HepG2 (cell line): ENCODE measurements at regions not wholly inside any gene's neighbourhood (a gene's known extent, or its start where the extent isn't known, plus 50 kb on each side); places are given as distances from the start of the nearest gene placed in this dataset.

Source experiments
- ATAC-seq: fragments of 200-7000 bp; cut with Tn5 transposase; 3 replicates; pipeline ENCODE4 v1.9.1; 2020; ENCODE audit warnings: mild to moderate bottlenecking, moderate library complexity
- BruUV-seq: library from RNA; stranded (reverse); fragments of 400-500 nt; replicated peaks from 2 replicates; lab custom pipeline; 2021; lab: Mats Ljungman, UMichigan
- CTCF ChIA-PET: fragments of 300-600 bp; formaldehyde crosslinking; extraction: SDS; loops from one replicate; lab custom pipeline; 2021; ENCODE audit warnings: low total read pairs, inconsistent platforms, low intra/inter-chr PET ratio; lab: Yijun Ruan, JAX
- POLR2A ChIA-PET: fragments of 350-600 bp; sonication (Branson Sonifier 250); formaldehyde crosslinking; loops from one replicate; lab custom pipeline; 2020; ENCODE audit warnings: antibody characterized with exemption, inconsistent platforms; lab: Yijun Ruan, JAX
- DNase-seq: peaks from one replicate; pipeline ENCODE4 v3.0.0-alpha.2; 2015; ENCODE audit warnings: low spot score
- FAIRE-seq: peaks from 3 replicates; lab custom pipeline; 2011; peaks lifted over from hg19 to GRCh38; lab: Jason Lieb, UNC
- H2AFZ ChIP-seq: one replicate; pipeline ENCODE4 v1.6.1; 2011; ENCODE audit warnings: low read length, inconsistent platforms
- H3K27ac ChIP-seq: fragments of 300-600 bp; 3 replicates; pipeline ENCODE4 v1.8.0; 2011; ENCODE audit warnings: mixed run types, mild to moderate bottlenecking, mixed read lengths, low read length, inconsistent platforms; ENCODE audit not compliant: insufficient read depth; ENCODE audit errors: extremely low read length
- H3K27me3 ChIP-seq, 2 experiments: fragments of 200-600 bp in 1 of 2; 2 replicates in 1 of 2; 3 replicates in 1 of 2; pipeline versions ENCODE4 v1.6.0 to v1.8.0; 2011; ENCODE audit warnings: low read length in 2 of 2, mild to moderate bottlenecking in 2 of 2, moderate library complexity in 2 of 2, inconsistent platforms in 1 of 2; ENCODE audit not compliant: insufficient read depth in 2 of 2, control insufficient read depth in 1 of 2
- H3K36me3 ChIP-seq, 2 experiments: fragments of 200-600 bp in 1 of 2; replicated peaks in 1 of 2; 2 replicates in 1 of 2; 3 replicates in 1 of 2; pipeline versions ENCODE4 v1.5.1 to v1.8.0; 2011; ENCODE audit warnings: low read length in 2 of 2, inconsistent platforms in 1 of 2; ENCODE audit not compliant: insufficient read depth in 2 of 2, control insufficient read depth in 1 of 2
- H3K4me1 ChIP-seq: 2 replicates; pipeline ENCODE4 v1.5.1; 2012; ENCODE audit warnings: low read length, inconsistent platforms; ENCODE audit not compliant: insufficient read depth
- H3K4me2 ChIP-seq: 2 replicates; pipeline ENCODE4 v1.6.0; 2011; ENCODE audit warnings: low read depth, low read length, inconsistent platforms
- H3K4me3 ChIP-seq, 3 experiments: fragments of 200-600 bp in 1 of 3; sonication (generic), shearing (Covaris generic) in 1 of 3; replicated peaks in 1 of 3; 2 replicates each; pipeline ENCODE4 v1.5.1; 2011 to 2016; ENCODE audit warnings: low read length in 3 of 3, inconsistent platforms in 2 of 3, low read depth in 2 of 3, mild to moderate bottlenecking in 2 of 3, control low read depth in 1 of 3, mixed read lengths in 1 of 3; ENCODE audit not compliant: insufficient read depth in 1 of 3
- H3K79me2 ChIP-seq: one replicate; pipeline ENCODE4 v1.6.1; 2011; ENCODE audit warnings: low read length, inconsistent platforms; ENCODE audit not compliant: insufficient read depth
- H3K9ac ChIP-seq: 2 replicates; pipeline ENCODE4 v1.6.0; 2011; ENCODE audit warnings: mild to moderate bottlenecking, low read depth, low read length, inconsistent platforms; ENCODE audit not compliant: insufficient read depth
- H3K9me3 ChIP-seq: 2 replicates; pipeline ENCODE4 v1.5.1; 2012; ENCODE audit warnings: mild to moderate bottlenecking, low read length
- H4K20me1 ChIP-seq: 2 replicates; pipeline ENCODE4 v1.6.0; 2011; ENCODE audit warnings: inconsistent platforms, mild to moderate bottlenecking, low read length, moderate library complexity; ENCODE audit not compliant: insufficient read depth
- ARNT ChIP-seq: fragments of 450-650 bp; IDR thresholded peaks from 2 replicates; pipeline ENCODE4 v1.6.1; 2017
- ELF1 ChIP-seq: sonication (generic); formaldehyde crosslinking; IDR thresholded peaks from 2 replicates; pipeline ENCODE4 v1.4.0; 2020; ENCODE audit warnings: missing genetic modification reagents
- MAF1 ChIP-seq: sonication (generic); formaldehyde crosslinking; IDR thresholded peaks from 2 replicates; pipeline ENCODE4 v1.5.0; 2020; ENCODE audit warnings: missing genetic modification reagents, borderline replicate concordance
- SMARCE1 ChIP-seq: fragments of 450-650 bp; IDR thresholded peaks from 2 replicates; pipeline ENCODE4 v1.6.1; 2017; ENCODE audit warnings: borderline replicate concordance
- WIZ ChIP-seq: sonication (generic); formaldehyde crosslinking; IDR thresholded peaks from 2 replicates; pipeline ENCODE4 v1.5.1; 2020; ENCODE audit warnings: mild to moderate bottlenecking, missing genetic modification reagents
- ZFP82 ChIP-seq: sonication (generic); formaldehyde crosslinking; IDR thresholded peaks from 2 replicates; pipeline ENCODE4 v1.5.1; 2020; ENCODE audit warnings: mild to moderate bottlenecking, missing genetic modification reagents, borderline replicate concordance
- ZFY ChIP-seq: sonication (generic); formaldehyde crosslinking; IDR thresholded peaks from 2 replicates; pipeline ENCODE4 v1.4.0; 2020; ENCODE audit warnings: missing genetic modification reagents
- ZNF225 ChIP-seq: sonication (generic); formaldehyde crosslinking; IDR thresholded peaks from 2 replicates; pipeline ENCODE4 v1.4.0; 2020; ENCODE audit warnings: mild to moderate bottlenecking, missing genetic modification reagents
- ZNF24 ChIP-seq: fragments of 450-650 bp; IDR thresholded peaks from 2 replicates; pipeline ENCODE4 v1.6.1; 2017; ENCODE audit warnings: antibody characterized with exemption, mild to moderate bottlenecking
- ZNF451 ChIP-seq: sonication (generic); formaldehyde crosslinking; IDR thresholded peaks from 2 replicates; pipeline ENCODE4 v1.5.0; 2020; ENCODE audit warnings: mild to moderate bottlenecking, missing genetic modification reagents
- ZNF605 ChIP-seq: sonication (generic); formaldehyde crosslinking; IDR thresholded peaks from 2 replicates; pipeline ENCODE4 v1.8.0; 2022; ENCODE audit warnings: mild to moderate bottlenecking, missing genetic modification reagents
- WGBS: methylation state at CpG from one replicate; pipeline ENCODE4 v1.1.6; 2017; ENCODE audit warnings: low lambda C conversion rate; 5-methylcytosine and 5-hydroxymethylcytosine counted together
- in situ Hi-C: cut with HindIII; loops from 2 replicates; pipeline ENCODE4 v1.10.0; 2017; ENCODE audit warnings: low pct_unique_long_range_greater_than_20kb; ENCODE audit not compliant: extremely low pct_ligation_motif_present
- intact Hi-C: fragments of 100-400 bp; cut with micrococcal nuclease; formaldehyde crosslinking; loops from one replicate; pipeline ENCODE4 v1.10.0; 2022; ENCODE audit not compliant: unreplicated experiment
- TF ChIP-seq, protein P1 (sequence below): IDR thresholded peaks from 2 replicates; pipeline ENCODE4 v1.6.1; 2016; ENCODE audit warnings: missing biosample characterization, missing genetic modification reagents, low read depth
- TF ChIP-seq, protein P2 (sequence below): sonication (generic); formaldehyde crosslinking; IDR thresholded peaks from 2 replicates; pipeline ENCODE4 v1.4.0; 2020; ENCODE audit warnings: missing genetic modification reagents
- TF ChIP-seq, protein P3 (sequence below): sonication (generic); formaldehyde crosslinking; IDR thresholded peaks from 2 replicates; pipeline ENCODE4 v1.5.0; 2020; ENCODE audit warnings: missing genetic modification reagents, mild to moderate bottlenecking, borderline replicate concordance
- TF ChIP-seq, protein P4 (sequence below): sonication (generic); formaldehyde crosslinking; IDR thresholded peaks from 2 replicates; pipeline ENCODE4 v1.5.0; 2020; ENCODE audit warnings: missing genetic modification reagents, mild to moderate bottlenecking, borderline replicate concordance

DNA sequence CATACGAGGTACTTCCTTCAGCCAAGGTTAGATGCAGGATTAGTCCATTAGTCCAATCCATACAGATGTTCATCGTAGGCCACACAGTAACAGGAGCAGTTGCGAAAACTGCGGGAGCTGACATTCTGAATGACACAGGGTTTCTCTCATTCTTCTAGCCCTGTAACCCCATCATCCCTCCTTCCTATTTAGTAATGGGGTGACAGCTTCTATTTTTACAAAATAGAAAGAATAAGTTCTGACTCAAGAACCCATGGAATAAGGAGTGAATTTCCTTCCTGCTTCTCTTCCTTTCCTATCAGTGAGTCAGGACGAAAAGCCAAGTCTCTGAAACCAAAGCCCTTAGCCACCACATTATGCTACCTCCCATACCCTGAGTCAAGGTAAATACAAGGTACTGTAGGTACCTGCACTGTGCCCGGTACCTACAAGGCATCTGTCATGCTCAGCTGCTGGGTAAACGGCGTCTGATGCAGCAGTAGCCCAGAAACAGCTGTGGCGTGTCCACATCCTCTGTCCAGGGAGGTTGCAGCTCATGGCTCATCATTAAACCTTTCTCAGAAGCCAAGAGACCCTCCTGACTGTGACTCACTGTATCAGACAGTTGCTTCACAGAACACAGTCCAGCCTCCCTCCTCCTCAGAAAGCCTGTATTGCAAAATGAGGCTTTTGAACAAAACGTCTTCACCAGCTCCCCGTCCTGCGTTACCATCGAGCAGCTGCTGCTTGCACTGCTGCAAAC lies 84.2 kb downstream of the ESM1 start:
- H2AFZ ChIP-seq, result no peak overlapping the region
- no peaks in the 10 kb centered on the region for H3K9me3 ChIP-seq
- no peak overlapping the region for H3K4me2 ChIP-seq
- BruUV-seq, result no TSS peak
- no peak for ATAC-seq
- no peaks in the 10 kb centered on the region for H3K36me3 ChIP-seq
- H3K27ac ChIP-seq, result no peak overlapping the region
- no peaks in the 10 kb centered on the region for H3K27me3 ChIP-seq
- WGBS, result 28% methylated on average over 9 of the region's 13 CpGs
- H3K9ac ChIP-seq, result no peak overlapping the region
- intact Hi-C loops (no loop called here), in situ Hi-C loops (no loop called here)
- H3K4me3 ChIP-seq, result no peak overlapping the region
- H3K4me1 ChIP-seq, result no peaks in the 10 kb centered on the region
- CTCF ChIA-PET, result no interaction called here
- no peaks in the 10 kb centered on the region for H3K79me2 ChIP-seq
- TF ChIP-seq SMARCE1 (no peak), WIZ (no peak), ZNF24 (no peak), ZNF605 (CRISPR knock-in tag) (no peak), ZFY (no peak), ELF1 (CRISPR knock-in tag) (no peak), ZNF451 (CRISPR knock-in tag) (no peak), ARNT (no peak), ZFP82 (CRISPR knock-in tag) (no peak), MAF1 (CRISPR knock-in tag) (no peak), ZNF225 (CRISPR knock-in tag) (no peak)
- TF ChIP-seq, protein P1, sequence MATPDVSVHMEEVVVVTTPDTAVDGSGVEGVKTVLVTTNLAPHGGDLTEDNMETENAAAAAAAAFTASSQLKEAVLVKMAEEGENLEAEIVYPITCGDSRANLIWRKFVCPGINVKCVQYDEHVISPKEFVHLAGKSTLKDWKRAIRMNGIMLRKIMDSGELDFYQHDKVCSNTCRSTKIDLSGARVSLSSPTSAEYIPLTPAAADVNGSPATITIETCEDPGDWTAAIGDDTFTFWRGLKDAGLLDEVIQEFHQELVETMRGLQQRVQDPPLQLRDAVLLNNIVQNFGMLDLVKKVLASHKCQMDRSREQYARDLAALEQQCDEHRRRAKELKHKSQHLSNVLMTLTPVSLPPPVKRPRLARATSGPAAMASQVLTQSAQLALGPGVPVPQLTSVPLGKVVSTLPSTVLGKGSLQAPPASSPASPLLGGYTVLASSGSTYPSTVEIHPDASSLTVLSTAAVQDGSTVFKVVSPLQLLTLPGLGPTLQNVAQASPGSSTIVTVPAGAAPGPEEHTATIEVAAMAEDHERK (CRISPR knock-in tag), result no peak
- TF ChIP-seq, protein P2, sequence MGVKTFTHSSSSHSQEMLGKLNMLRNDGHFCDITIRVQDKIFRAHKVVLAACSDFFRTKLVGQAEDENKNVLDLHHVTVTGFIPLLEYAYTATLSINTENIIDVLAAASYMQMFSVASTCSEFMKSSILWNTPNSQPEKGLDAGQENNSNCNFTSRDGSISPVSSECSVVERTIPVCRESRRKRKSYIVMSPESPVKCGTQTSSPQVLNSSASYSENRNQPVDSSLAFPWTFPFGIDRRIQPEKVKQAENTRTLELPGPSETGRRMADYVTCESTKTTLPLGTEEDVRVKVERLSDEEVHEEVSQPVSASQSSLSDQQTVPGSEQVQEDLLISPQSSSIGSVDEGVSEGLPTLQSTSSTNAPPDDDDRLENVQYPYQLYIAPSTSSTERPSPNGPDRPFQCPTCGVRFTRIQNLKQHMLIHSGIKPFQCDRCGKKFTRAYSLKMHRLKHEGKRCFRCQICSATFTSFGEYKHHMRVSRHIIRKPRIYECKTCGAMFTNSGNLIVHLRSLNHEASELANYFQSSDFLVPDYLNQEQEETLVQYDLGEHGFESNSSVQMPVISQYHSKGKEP (CRISPR knock-in tag), result no peak
- TF ChIP-seq, protein P3, sequence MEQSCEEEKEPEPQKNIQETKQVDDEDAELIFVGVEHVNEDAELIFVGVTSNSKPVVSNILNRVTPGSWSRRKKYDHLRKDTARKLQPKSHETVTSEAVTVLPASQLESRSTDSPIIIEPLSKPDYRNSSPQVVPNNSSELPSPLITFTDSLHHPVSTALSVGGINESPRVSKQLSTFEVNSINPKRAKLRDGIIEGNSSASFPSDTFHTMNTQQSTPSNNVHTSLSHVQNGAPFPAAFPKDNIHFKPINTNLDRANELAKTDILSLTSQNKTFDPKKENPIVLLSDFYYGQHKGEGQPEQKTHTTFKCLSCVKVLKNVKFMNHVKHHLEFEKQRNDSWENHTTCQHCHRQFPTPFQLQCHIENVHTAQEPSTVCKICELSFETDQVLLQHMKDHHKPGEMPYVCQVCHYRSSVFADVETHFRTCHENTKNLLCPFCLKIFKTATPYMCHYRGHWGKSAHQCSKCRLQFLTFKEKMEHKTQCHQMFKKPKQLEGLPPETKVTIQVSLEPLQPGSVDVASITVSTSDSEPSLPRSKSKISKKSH (CRISPR knock-in tag), result no peak
- TF ChIP-seq, protein P4, sequence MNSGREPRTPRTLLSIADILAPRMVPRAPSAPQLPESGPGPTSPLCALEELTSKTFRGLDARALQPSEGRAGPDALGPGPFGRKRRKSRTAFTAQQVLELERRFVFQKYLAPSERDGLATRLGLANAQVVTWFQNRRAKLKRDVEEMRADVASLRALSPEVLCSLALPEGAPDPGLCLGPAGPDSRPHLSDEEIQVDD (CRISPR knock-in tag), result no peak
- TF ChIP-seq, all 625 proteins: peak for 0
- no peaks in the 10 kb centered on the region for H4K20me1 ChIP-seq
- POLR2A ChIA-PET, result no interaction called here
- no peak for DNase-seq
- no peak for FAIRE-seq
